GM18526 (cell line): ENCODE measurements at regions not wholly inside any gene's neighbourhood (a gene's known extent, or its start where the extent isn't known, plus 50 kb on each side); places are given as distances from the start of the nearest gene placed in this dataset.

Source experiments
- POLR2A ChIP-seq: IDR thresholded peaks from 3 replicates; pipeline ENCODE4 v1.6.1; 2011; ENCODE audit not compliant: insufficient read length; ENCODE audit errors: extremely low read depth

DNA sequence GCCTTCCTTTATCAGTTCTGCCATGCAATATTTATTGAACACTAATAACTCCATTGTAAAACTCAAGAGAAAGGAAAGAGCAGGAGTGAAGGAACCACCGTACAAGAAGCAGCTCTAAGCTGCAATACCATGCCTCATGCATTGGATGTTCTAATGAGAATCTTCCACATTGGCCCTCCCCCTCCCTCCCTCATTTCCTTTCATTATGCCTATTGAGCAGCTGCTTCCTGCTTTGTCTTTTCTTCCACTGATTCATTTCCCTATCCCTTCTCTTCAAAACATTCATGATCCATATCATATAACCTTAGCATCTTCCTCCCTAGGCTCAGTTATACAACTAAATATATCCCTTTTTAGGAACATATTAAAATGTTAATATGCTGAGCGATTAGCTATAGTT, 698.7 kb upstream of the GOLIM4 start:
- TF ChIP-seq POLR2A: no peak

DNA sequence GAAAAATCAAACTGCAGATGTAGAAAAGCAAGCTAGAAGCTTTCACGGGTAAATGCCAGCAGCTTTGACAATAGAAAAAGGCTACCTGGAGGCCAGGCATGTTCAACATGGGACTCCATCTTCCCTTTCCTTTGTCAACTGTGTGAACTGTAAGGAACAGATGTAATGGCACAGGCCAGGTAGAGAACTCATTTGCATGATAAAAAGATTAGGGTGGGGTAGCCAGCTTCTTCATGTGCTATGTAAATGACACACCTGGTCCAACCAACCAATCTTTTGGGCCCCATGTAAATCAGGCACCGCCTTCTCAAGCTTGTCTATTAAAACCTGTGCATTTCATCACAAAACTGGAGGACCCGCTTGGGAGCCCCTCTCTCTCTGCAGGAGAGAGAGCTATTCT, 686.5 kb upstream of the GOLIM4 start:
- no peak for TF ChIP-seq POLR2A

DNA sequence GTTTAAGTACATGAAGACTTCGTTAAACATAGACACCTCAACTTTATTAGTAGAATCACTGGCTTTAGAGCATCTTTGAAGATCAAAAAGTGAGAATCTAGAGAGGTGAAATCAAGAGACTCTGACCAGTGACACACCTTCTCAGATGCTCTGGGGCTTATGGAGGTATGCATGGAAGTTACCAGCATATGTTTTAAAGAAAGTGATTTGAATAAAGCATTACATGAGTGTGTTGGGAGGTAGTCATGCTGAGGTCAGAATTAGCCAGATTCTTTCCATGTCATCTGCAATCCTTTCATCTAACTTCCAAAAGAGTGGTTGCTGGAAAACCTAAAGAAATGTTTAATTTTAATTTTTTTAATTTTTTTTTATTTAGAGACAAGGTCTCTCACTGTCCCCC, 658.0 kb upstream of the GOLIM4 start:
- no peak for TF ChIP-seq POLR2A

DNA sequence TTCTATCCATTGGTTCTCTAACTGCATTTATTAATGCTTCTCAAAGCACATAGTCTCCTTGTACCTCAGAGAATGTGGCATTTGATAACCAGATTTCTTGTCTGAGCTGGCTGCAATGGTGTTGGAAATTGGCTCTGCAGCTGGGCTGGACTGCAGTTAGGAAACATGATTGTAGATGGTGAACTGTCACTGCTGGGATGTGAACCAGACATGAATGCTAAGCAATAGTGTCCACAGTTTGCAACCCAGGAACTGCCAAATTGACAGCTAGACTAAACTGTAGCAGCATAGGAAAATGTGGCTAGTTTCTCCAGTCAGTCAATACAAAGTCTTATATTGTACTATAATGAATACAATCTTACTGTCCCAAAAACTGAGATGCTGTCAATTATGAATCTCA, 656.6 kb upstream of the GOLIM4 start:
- no peak for TF ChIP-seq POLR2A

DNA sequence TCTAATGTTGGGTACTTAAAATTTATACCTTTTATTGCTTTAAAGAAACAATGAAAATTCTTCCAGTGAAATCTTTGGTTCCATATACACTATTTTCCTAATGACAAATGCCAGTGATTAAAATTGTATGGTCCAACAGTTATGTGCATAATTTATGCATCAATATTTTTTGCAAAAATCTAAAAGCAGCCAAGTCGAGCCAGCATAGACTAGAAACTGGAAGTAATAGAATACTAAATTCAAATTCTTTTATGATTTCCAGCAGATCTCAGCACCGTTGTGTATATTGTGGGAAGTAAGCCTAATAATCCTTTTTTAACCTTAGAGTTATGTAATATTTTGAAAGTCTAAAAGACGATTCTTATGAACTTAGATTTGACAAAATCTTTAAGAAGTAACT, 652.0 kb upstream of the GOLIM4 start:
- TF ChIP-seq POLR2A: no peak

GRCh38 chr3:168738527-168739325, 643.0 kb upstream of the GOLIM4 start:
- TF ChIP-seq POLR2A: no peak

DNA sequence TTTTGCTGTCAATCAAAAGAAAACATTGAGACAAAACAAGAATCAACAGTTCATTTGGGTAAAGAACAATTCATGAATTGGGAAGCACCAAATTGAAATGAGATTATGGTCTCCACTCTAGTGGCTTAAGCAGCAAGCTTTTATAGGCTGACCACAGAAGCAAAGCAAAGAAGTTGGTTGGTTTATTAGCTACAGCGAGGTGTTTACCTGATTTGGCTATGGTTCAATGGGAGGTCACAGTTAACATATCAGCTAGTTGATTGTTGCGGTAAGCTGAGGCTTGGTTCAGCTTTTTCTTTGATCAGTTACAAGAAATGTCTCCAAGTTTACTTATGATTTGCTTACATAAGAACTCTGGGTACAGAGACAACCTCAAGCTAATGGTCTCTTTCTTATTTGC, 640.5 kb upstream of the GOLIM4 start:
- no peak for TF ChIP-seq POLR2A

DNA sequence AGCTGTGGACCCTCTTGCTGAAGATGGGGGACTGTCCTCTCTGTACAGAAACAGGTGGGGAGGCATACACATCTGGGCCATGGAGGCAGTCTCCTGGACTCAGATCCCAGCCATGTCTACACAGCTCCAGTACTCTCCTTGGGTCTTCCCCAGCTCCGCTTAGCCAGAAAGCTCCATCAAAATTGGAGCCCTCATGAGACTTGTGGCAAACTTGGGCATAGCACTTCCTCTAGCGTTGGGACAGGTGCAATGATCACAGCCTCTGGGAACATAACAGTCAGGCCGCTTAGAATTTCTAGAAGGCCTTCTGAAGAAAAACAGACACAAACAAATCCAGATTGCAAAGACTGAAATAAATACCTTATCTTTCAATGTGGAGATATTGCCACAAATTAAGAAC, 634.3 kb upstream of the GOLIM4 start:
- TF ChIP-seq POLR2A: no peak

- TF ChIP-seq POLR2A: no peak
Measured at GRCh38 chr3:168722091-168722490, 626.4 kb upstream of the GOLIM4 start.

DNA sequence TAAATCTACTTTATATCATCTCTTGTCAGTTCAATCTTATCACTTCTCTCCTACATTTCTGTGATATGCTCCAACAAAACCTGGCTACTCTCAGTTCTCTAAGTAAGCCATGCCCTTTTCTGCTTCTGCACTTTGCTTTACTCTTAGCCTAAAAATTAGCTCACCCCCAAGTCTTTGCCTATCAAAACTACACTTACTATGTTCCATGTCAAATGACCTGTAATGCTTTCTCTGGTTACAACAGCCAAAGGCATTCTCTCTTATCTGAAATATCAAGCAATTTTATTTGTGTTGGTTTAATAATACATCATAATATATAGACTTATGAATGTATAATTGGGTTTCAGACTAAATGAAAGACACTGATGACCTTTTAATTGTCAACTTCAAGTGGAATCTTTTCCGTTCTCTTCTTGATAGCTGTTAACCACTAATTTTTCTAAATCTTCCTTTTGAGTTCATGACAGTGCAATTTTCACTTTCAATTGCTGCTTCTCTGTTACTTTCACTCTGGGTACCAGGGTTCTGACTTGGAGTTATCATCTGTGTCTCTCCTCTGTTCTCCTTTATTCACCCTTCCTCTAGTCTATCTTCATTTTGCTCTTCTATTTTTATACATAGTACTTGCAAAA, 619.0 kb upstream of the GOLIM4 start:
- TF ChIP-seq POLR2A: no peak

DNA sequence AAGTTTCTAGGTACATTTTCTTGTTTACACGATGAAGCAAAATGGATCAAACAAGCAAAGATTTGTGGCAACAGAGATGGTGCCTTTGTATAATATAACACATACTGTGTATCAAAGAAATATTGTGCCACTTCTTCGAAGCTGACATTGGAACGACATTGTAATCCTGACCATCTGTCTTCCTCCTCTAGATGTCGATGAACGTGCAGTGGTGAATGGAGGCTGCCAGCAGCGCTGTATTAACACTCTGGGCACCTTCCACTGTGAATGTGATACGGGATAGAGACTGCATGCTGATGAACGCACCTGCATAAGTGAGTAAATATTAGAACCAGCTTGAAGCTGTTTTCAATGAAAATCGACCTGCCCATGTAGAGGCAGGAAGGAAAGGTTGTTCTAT, 613.3 kb upstream of the GOLIM4 start:
- TF ChIP-seq POLR2A: no peak

- TF ChIP-seq POLR2A: no peak
Measured at GRCh38 chr3:168707900-168708299, 612.2 kb upstream of the GOLIM4 start.

GRCh38 chr3:168705412-168705811, 609.7 kb upstream of the GOLIM4 start:
- no peak for TF ChIP-seq POLR2A

DNA sequence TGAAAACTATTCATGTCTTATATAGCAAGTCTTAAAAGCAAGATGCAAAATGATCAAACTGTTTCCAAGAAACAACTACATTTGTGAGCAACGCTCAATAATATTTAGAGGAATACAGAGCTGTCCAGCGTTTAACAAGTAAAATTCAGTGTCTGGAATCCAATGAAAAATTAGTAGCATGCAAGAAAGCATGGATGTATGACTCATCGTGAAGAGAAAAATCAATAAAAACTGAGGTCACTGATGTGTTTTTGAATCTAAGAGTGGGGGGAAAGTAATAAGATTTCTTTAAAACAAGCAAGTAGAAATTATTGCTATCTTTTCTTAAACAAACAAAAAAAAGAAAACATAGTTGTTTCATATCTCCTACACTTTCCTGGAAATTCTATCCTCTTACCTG, 600.3 kb upstream of the GOLIM4 start:
- TF ChIP-seq POLR2A: no peak

DNA sequence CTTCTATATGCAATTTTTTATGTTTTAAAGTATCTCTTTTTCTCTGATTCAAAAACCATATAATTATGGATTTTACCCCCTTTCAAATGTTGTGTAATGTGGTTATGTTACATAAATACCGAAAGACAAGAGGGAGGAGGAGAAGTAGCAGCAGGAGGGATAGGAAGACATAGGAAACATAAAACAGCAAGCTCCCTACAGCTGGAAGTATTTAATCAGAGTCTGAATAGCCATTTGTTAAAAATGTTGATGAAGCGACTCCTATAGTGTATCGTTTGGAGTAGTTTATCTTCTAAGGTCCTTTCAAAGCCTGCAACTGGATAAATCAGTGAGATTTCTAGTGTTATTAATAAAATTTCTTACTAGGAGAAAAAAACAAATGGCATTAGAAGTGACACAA, 598.1 kb upstream of the GOLIM4 start:
- no peak for TF ChIP-seq POLR2A

DNA sequence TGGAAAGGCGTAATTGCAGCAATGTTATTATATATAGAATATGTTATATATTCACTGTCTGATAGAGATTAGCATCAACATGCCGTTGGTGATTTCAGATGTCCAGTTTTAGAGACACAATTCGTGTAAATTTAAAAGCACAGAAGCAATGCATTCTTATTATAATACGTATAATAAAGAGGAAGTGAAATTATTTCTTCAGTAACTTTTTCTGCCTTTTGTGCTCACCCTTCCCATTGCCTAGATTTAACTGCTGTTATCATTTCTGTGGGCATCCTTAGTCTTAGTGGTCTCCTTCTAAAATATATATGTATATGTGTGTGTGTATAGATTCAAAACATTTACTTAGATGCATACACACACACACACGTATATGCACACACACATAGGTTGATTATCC, 592.5 kb upstream of the GOLIM4 start:
- no peak for TF ChIP-seq POLR2A

GRCh38 chr3:168684519-168684918, 588.8 kb upstream of the GOLIM4 start:
- TF ChIP-seq POLR2A: no peak
